ENCODE measurements at regions not wholly inside any gene's neighbourhood (a gene's known extent, or its start where the extent isn't known, plus 50 kb on each side); places are given as distances from the start of the nearest gene placed in this dataset.
"Not testable (repeated sequence)": the region's sequence is repeated elsewhere in the genome, so short reads cannot be mapped to it uniquely, and the experiment has no call there.

DNA sequence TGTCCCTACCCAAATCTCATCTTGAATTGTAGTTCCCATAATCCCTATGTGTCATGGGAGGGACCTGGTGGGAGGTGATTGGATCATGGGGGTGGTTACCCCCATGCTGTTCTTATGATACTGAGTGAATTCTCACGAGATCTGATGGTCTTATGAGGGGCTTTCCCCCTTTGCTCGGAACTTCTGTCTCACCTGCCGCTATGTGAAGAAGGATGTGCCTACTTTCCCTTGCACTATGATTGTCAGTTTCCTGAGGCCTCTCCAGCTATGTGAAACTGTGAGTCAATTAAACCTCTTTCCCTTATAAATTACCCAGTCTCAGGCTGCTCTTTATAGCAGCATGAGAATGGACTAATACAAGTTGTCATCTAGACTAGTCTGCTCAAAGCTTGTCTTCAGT lies 241.3 kb upstream of the ZNF608 start:
- not testable (repeated sequence) for H3K9ac ChIP-seq (ENCODE audit: low read depth in 1 of 3, low read length in 3 of 3); H3K27ac ChIP-seq (ENCODE audit: low read depth, low read length); H3K4me3 ChIP-seq (ENCODE audit: low read length in 3 of 3); H3K36me3 ChIP-seq (ENCODE audit: control insufficient read depth in 3 of 3, insufficient read depth in 3 of 3, low read length in 3 of 3); H3K27me3 ChIP-seq (ENCODE audit: control insufficient read depth in 3 of 3, insufficient read depth in 3 of 3, low read length in 3 of 3); H3K9me3 ChIP-seq (ENCODE audit: control insufficient read depth in 3 of 3, low read length in 3 of 3); H3K4me1 ChIP-seq (ENCODE audit: control insufficient read depth in 3 of 3, insufficient read depth in 3 of 3, low read length in 3 of 3)

DNA sequence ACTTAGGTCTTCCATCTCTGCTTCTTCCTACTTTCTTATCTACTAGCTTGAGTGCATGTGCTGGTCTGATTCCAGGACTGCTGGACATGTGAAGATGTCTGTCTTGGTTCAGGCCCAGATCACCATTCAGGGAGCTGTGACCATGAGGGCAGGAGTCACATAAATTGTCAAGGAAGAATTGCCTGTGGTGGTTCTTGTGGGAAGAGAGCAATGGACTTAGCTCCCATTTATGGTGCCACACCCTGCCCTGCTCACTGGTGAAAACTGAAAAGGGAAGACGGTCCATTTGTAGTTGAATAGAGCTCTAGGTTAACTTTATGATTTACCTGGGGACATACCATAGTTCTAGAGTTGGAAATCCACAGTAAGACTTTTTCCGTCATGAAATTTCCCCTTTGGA lies 244.3 kb upstream of the ZNF608 start:
- no peak overlapping the region for H3K9ac ChIP-seq (ENCODE audit: low read depth in 1 of 3, low read length in 3 of 3)
- H3K27me3 ChIP-seq (ENCODE audit: control insufficient read depth in 3 of 3, insufficient read depth in 3 of 3, low read length in 3 of 3): no peaks in the 10 kb centered on the region
- H3K4me1 ChIP-seq (ENCODE audit: control insufficient read depth in 3 of 3, insufficient read depth in 3 of 3, low read length in 3 of 3): no peaks in the 10 kb centered on the region
- no peaks in the 10 kb centered on the region for H3K36me3 ChIP-seq (ENCODE audit: control insufficient read depth in 3 of 3, insufficient read depth in 3 of 3, low read length in 3 of 3)
- no peak overlapping the region for H3K4me3 ChIP-seq (ENCODE audit: low read length in 3 of 3)
- no peaks in the 10 kb centered on the region for H3K9me3 ChIP-seq (ENCODE audit: control insufficient read depth in 3 of 3, low read length in 3 of 3)
- H3K27ac ChIP-seq (ENCODE audit: low read depth, low read length): no peak overlapping the region

DNA sequence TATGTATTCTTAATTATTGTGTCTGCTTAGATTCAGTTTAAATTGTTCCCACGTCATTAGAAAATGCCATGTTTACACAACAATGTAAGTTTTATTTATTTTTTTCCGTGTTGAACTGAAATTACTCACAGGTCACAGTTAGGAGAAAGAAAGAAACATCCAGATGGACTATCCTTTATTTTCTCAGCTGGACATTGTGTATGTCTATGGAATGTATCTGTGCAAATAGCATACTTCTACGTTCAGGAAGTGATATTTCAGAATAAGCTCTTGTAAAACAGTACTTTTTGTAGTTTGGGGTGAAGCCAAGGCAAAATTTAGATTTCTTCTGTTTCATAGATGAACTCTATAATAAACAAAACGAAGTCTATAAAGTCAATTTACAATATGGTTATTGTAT lies 249.0 kb upstream of the ZNF608 start:
- Histone ChIP-seq H3K36me3 (ENCODE audit: control insufficient read depth in 3 of 3, insufficient read depth in 3 of 3, low read length in 3 of 3) (no peaks in the 10 kb centered on the region), H3K27ac (ENCODE audit: low read depth, low read length) (no peak overlapping the region), H3K4me3 (ENCODE audit: low read length in 3 of 3) (no peak overlapping the region), H3K9me3 (ENCODE audit: control insufficient read depth in 3 of 3, low read length in 3 of 3) (no peaks in the 10 kb centered on the region), H3K4me1 (ENCODE audit: control insufficient read depth in 3 of 3, insufficient read depth in 3 of 3, low read length in 3 of 3) (no peaks in the 10 kb centered on the region), H3K27me3 (ENCODE audit: control insufficient read depth in 3 of 3, insufficient read depth in 3 of 3, low read length in 3 of 3) (no peaks in the 10 kb centered on the region), H3K9ac (ENCODE audit: low read depth in 1 of 3, low read length in 3 of 3) (no peak overlapping the region)

DNA sequence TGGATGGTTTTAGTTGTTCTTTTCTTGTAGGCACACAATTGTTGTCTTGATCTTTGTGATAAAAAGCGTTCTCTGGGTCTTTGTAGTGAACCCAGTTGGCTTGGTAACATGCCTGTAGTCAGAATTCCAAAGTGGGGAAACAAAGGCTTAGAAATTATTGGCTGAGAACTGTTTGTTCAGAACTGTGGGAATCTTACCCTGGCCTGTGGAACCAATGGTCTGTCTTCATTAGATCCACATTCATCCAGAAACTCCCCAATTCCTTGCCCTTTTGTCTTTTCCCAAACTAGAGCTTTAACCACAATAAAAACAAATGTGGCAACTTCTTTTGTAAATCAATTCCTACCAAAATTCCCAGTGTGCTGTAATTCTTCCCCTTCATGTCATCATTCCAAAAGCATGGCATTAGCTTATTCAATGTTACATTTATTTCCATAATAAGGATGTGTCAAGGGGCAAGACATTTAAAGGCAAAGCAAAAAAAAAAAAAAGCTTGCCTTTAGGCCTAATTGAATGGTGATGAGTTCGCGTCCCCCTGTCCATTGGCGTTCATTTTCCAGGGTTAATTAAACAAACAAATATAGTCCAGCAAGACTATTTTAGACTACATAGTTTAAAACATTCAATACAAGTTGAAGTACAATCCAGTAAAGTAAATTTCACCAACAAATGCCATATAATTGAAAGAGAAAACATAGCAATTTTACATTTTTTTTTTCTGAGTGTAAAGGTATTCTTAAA lies 249.8 kb upstream of the ZNF608 start:
- H3K9ac ChIP-seq (ENCODE audit: low read depth in 1 of 3, low read length in 3 of 3): no peak overlapping the region

DNA sequence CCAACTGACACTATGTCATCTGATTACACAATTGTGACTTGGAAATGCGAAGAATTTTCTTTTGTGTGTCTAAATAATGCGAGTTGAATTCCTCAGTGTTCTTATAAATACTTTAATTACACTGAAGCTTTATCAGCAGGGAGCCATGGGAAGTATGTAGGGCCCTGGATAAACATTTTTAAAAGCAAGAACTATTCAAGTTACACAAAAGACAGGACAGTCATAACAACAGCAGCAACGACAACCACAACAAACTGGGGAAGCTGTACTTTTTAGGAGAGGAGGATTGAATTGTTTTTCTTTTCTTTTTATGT lies 250.3 kb upstream of the ZNF608 start:
- no peak overlapping the region for H3K4me3 ChIP-seq (ENCODE audit: low read length in 3 of 3)
- no peak overlapping the region for H3K27ac ChIP-seq (ENCODE audit: low read depth, low read length)
- H3K27me3 ChIP-seq (ENCODE audit: control insufficient read depth in 3 of 3, insufficient read depth in 3 of 3, low read length in 3 of 3): no peaks in the 10 kb centered on the region
- H3K36me3 ChIP-seq (ENCODE audit: control insufficient read depth in 3 of 3, insufficient read depth in 3 of 3, low read length in 3 of 3): no peaks in the 10 kb centered on the region
- no peaks in the 10 kb centered on the region for H3K9me3 ChIP-seq (ENCODE audit: control insufficient read depth in 3 of 3, low read length in 3 of 3)
- no peaks in the 10 kb centered on the region for H3K4me1 ChIP-seq (ENCODE audit: control insufficient read depth in 3 of 3, insufficient read depth in 3 of 3, low read length in 3 of 3)
- H3K9ac ChIP-seq (ENCODE audit: low read depth in 1 of 3, low read length in 3 of 3): no peak overlapping the region

More for the DNA sequence above, 249.8 kb upstream of the ZNF608 start:
- H3K36me3 ChIP-seq (ENCODE audit: control insufficient read depth in 3 of 3, insufficient read depth in 3 of 3, low read length in 3 of 3): no peaks in the 10 kb centered on the region
- H3K4me1 ChIP-seq (ENCODE audit: control insufficient read depth in 3 of 3, insufficient read depth in 3 of 3, low read length in 3 of 3): no peaks in the 10 kb centered on the region
- H3K9me3 ChIP-seq (ENCODE audit: control insufficient read depth in 3 of 3, low read length in 3 of 3): no peaks in the 10 kb centered on the region
- no peak overlapping the region for H3K4me3 ChIP-seq (ENCODE audit: low read length in 3 of 3)
- H3K27me3 ChIP-seq (ENCODE audit: control insufficient read depth in 3 of 3, insufficient read depth in 3 of 3, low read length in 3 of 3): no peaks in the 10 kb centered on the region
- no peak overlapping the region for H3K27ac ChIP-seq (ENCODE audit: low read depth, low read length)

DNA sequence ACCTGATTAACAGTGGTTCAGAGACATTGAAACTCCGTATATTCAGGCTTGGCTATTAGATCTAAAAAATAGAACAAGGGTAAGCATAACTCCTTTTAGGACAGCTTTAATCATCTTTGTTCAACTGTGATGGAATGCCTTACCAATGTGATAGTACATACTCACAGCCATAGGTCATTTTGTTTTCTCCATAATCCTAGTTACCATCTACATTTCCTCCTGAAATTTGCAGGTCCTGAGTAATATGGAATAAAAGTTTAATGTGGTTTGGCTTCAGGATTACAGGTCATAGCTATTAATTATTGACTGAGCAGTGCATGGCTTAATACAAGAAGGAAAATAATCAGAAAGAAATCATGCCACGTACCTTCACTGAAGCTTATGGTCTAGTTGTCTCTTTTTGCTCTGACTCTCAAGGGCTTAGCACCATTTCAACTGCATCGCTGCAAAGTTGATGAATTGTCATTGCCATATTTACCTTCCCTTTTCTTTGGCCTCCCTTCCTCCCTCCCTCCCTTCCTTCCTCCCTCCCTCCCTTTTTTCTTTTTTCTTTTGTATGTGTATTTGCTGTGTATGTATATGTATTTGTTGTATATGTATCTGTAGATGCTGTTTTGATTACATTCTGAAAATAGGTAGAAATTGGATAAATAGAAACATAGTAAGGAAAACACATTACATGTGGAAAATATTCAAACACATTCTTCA lies 250.9 kb upstream of the ZNF608 start:
- H3K9ac ChIP-seq (ENCODE audit: low read depth in 1 of 3, low read length in 3 of 3): no peak overlapping the region
- no peak overlapping the region for H3K27ac ChIP-seq (ENCODE audit: low read depth, low read length)

DNA sequence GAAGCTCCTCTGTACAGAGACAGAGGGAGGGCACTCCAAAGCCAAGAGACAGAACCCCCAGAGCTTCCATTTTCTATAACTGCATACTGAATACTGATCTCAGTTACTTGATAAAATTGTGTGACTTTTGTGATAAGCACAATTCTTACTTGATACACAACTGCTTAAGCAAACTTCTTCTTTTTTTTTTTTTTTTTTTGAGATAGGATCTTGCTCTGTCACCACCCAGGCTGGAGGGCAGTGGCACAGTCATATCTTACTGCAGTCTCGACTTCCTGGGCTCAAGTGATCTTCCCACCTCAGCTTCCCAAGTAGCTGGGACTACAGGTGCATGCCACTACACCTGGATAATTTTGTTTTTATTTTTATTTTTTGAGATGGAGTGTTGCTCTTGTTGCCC lies 252.1 kb upstream of the ZNF608 start:
- Histone ChIP-seq H3K4me1 (ENCODE audit: control insufficient read depth in 3 of 3, insufficient read depth in 3 of 3, low read length in 3 of 3) (no peaks in the 10 kb centered on the region), H3K4me3 (ENCODE audit: low read length in 3 of 3) (no peak overlapping the region), H3K9ac (ENCODE audit: low read depth in 1 of 3, low read length in 3 of 3) (no peak overlapping the region), H3K27me3 (ENCODE audit: control insufficient read depth in 3 of 3, insufficient read depth in 3 of 3, low read length in 3 of 3) (no peaks in the 10 kb centered on the region), H3K9me3 (ENCODE audit: control insufficient read depth in 3 of 3, low read length in 3 of 3) (no peaks in the 10 kb centered on the region), H3K36me3 (ENCODE audit: control insufficient read depth in 3 of 3, insufficient read depth in 3 of 3, low read length in 3 of 3) (no peaks in the 10 kb centered on the region), H3K27ac (ENCODE audit: low read depth, low read length) (no peak overlapping the region)

More for the DNA sequence above, 250.9 kb upstream of the ZNF608 start:
- no peaks in the 10 kb centered on the region for H3K27me3 ChIP-seq (ENCODE audit: control insufficient read depth in 3 of 3, insufficient read depth in 3 of 3, low read length in 3 of 3)
- no peaks in the 10 kb centered on the region for H3K4me1 ChIP-seq (ENCODE audit: control insufficient read depth in 3 of 3, insufficient read depth in 3 of 3, low read length in 3 of 3)
- H3K4me3 ChIP-seq (ENCODE audit: low read length in 3 of 3): no peak overlapping the region
- no peaks in the 10 kb centered on the region for H3K36me3 ChIP-seq (ENCODE audit: control insufficient read depth in 3 of 3, insufficient read depth in 3 of 3, low read length in 3 of 3)
- no peaks in the 10 kb centered on the region for H3K9me3 ChIP-seq (ENCODE audit: control insufficient read depth in 3 of 3, low read length in 3 of 3)

DNA sequence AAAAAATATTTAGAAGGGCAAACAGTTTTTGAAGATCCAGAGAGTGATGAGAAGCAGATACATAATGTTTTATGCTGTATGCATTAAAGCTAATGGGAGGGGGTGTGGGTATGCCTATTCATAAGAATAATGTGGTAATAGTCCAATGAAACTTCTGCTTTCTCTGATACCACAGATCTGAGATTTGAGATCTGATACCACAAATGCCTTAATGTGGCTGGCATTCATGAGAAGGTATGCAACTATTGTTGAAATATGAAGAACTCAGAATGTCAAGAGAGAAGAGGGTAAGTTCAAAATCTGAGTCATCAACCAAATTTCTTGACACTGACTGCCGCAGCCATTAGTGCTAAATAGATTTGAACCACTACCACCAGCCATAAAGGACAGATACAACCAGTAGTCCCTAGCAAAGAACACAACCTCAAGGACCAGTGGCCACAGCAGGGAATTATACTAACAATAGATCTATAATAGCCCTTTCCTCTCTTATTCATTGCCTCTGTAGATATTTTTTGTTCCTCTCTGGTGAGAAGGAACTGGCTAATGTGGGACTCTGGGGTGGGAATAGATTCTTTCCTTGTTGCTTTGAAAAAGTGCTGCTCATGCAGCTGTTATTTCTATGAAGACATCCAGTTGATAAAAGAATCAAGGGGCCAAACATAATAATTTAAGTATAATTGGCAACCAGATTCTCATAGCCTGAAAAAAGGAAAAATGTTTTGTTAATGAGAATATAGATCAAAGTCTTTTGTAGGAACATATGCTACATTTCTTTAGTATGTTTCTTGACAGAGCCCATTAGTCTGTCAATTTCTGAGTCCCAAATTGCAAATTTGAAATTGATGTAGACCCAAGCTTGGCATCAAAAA lies 256.5 kb upstream of the ZNF608 start:
- H3K9me3 ChIP-seq (ENCODE audit: control insufficient read depth in 3 of 3, low read length in 3 of 3): no peaks in the 10 kb centered on the region
- H3K27me3 ChIP-seq (ENCODE audit: control insufficient read depth in 3 of 3, insufficient read depth in 3 of 3, low read length in 3 of 3): no peaks in the 10 kb centered on the region
- no peak overlapping the region for H3K27ac ChIP-seq (ENCODE audit: low read depth, low read length)
- no peaks in the 10 kb centered on the region for H3K4me1 ChIP-seq (ENCODE audit: control insufficient read depth in 3 of 3, insufficient read depth in 3 of 3, low read length in 3 of 3)
- no peaks in the 10 kb centered on the region for H3K36me3 ChIP-seq (ENCODE audit: control insufficient read depth in 3 of 3, insufficient read depth in 3 of 3, low read length in 3 of 3)
- H3K9ac ChIP-seq (ENCODE audit: low read depth in 1 of 3, low read length in 3 of 3): no peak overlapping the region
- no peak overlapping the region for H3K4me3 ChIP-seq (ENCODE audit: low read length in 3 of 3)

DNA sequence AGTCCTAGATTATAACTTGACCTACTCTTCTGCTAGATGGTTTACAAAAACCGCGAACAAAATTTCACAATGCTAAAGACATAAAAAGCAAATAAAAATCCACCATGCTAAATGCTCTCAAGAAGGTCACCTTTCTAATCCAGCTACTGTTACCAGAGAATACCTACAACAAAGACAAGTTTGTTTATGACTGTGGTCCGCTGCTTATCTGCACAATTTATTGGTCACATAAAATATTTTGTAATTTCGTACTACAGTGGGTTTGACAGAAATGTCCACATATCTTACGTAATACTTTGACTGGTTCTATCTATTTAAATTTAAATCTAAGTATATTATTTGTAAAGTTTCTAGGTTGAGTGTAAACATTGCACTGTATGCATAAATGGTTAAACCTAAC lies 257.6 kb upstream of the ZNF608 start:
- H3K9me3 ChIP-seq (ENCODE audit: control insufficient read depth in 3 of 3, low read length in 3 of 3): no peaks in the 10 kb centered on the region
- no peaks in the 10 kb centered on the region for H3K4me1 ChIP-seq (ENCODE audit: control insufficient read depth in 3 of 3, insufficient read depth in 3 of 3, low read length in 3 of 3)
- H3K36me3 ChIP-seq (ENCODE audit: control insufficient read depth in 3 of 3, insufficient read depth in 3 of 3, low read length in 3 of 3): no peaks in the 10 kb centered on the region
- H3K4me3 ChIP-seq (ENCODE audit: low read length in 3 of 3): no peak overlapping the region
- no peak overlapping the region for H3K9ac ChIP-seq (ENCODE audit: low read depth in 1 of 3, low read length in 3 of 3)
- H3K27me3 ChIP-seq (ENCODE audit: control insufficient read depth in 3 of 3, insufficient read depth in 3 of 3, low read length in 3 of 3): no peaks in the 10 kb centered on the region
- H3K27ac ChIP-seq (ENCODE audit: low read depth, low read length): no peak overlapping the region

DNA sequence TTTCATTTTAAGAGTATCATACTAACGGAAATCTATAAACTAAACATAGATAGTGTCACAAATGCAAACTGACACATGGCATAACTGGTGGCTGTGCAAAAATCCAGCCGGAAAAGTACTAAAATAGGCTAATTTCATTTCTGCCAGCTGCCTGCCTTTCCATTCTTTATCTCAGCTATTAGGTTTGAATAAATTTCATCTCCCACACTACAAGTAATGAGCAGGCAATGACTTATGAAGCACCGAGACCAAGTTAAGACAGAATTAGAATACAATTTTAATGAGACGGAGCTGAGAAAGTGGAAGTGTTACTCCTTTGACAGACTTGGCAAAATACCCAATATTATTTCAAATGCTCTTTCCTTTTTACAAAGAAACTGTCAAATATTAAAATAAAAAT lies 258.8 kb upstream of the ZNF608 start:
- no peak overlapping the region for H3K27ac ChIP-seq (ENCODE audit: low read depth, low read length)
- no peak overlapping the region for H3K4me3 ChIP-seq (ENCODE audit: low read length in 3 of 3)
- H3K9ac ChIP-seq (ENCODE audit: low read depth in 1 of 3, low read length in 3 of 3): no peak overlapping the region
- H3K4me1 ChIP-seq (ENCODE audit: control insufficient read depth in 3 of 3, insufficient read depth in 3 of 3, low read length in 3 of 3): no peaks in the 10 kb centered on the region
- no peaks in the 10 kb centered on the region for H3K27me3 ChIP-seq (ENCODE audit: control insufficient read depth in 3 of 3, insufficient read depth in 3 of 3, low read length in 3 of 3)
- H3K36me3 ChIP-seq (ENCODE audit: control insufficient read depth in 3 of 3, insufficient read depth in 3 of 3, low read length in 3 of 3): no peaks in the 10 kb centered on the region
- H3K9me3 ChIP-seq (ENCODE audit: control insufficient read depth in 3 of 3, low read length in 3 of 3): no peaks in the 10 kb centered on the region
